ENCODE measurements at regions not wholly inside any gene's neighbourhood (a gene's known extent, or its start where the extent isn't known, plus 50 kb on each side); places are given as distances from the start of the nearest gene placed in this dataset.

DNA sequence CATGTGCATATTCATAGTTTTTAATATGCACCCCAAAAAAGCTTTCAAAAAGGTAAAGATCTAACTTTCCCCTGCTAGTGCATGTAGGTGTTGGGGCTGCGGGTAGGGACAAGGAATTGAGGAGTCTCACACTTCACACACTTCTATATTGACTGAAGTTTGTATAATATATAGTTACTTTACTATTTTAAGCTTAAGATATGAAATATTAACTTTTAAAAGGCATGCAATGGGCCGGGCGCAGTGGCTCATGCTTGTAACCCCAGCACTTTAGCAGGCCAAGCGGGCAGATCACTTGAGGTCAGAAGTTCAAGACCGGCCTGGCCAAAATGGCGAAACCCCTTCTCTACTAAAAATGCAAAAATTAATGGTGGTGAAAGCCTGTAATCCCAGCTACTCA, 109.1 kb upstream of the SH3BP4 start:
- Histone ChIP-seq H3K27ac (no peak overlapping the region), H3K36me3 (no peaks in the 10 kb centered on the region), H3K4me3 (no peak overlapping the region), H3K27me3 (no peaks in the 10 kb centered on the region), H3K9me3 (no peaks in the 10 kb centered on the region), H3K4me1 (peaks cover 17% of the 10 kb centered on the region)
- no peak for TF ChIP-seq POLR2AphosphoS5 (IDR thresholded peaks at IDR 0.05; ENCODE audit: insufficient read depth in 1 of 2, low read depth in 1 of 2)
- TF ChIP-seq POLR2A (IDR thresholded peaks at IDR 0.05) = no peak
- no peak for TF ChIP-seq CTCF (IDR thresholded peaks at IDR 0.05)
- intact Hi-C loops (cut with DNase I) = no loop called here
- DNase-seq (ENCODE audit: extremely low spot score in 2 of 2) = no peak

DNA sequence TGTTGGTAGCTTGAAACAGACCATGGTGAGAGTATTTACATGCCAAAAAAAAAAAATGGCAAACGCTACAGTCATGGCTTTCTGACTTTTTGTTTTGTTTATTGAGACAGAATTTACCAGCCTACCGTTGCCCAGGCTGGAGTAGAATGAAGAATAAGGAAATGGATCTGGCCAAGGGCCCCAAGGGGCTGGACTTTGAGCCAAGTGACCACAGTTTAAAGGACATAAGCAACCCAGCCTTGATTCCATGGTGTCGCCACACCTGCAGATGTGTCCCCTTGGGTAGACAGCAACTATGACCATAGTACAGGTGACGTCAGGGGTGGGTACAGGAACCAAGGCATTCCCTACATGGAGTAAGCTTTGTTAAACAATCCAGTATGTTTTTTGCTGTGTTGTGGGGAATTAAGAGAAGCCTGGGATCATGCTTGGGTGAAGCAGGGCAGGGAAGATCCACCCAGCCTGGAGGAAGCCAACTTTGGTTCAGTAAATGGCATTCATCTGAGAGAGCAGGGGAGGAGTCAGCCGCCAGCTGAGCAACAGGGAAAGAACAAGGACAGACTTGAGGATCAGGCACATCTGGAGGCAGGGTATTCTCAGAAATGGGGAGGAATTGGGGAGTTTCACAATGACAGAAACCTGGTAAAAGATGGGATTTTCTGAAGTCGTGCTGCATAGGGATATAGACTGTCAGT, 110.3 kb upstream of the SH3BP4 start:
- no peak overlapping the region for H3K4me3 ChIP-seq
- TF ChIP-seq CTCF (IDR thresholded peaks at IDR 0.05) (no peak), POLR2AphosphoS5 (IDR thresholded peaks at IDR 0.05; ENCODE audit: insufficient read depth in 1 of 2, low read depth in 1 of 2) (no peak), POLR2A (IDR thresholded peaks at IDR 0.05) (no peak)
- H3K9me3 ChIP-seq = no peaks in the 10 kb centered on the region
- no peak overlapping the region for H3K27ac ChIP-seq
- H3K36me3 ChIP-seq = no peaks in the 10 kb centered on the region
- no peak for DNase-seq (ENCODE audit: extremely low spot score in 2 of 2)
- no peaks in the 10 kb centered on the region for H3K27me3 ChIP-seq
- peaks cover 17% of the 10 kb centered on the region for H3K4me1 ChIP-seq
- intact Hi-C loops (cut with DNase I) = no loop called here

- no peak overlapping the region for H3K27ac ChIP-seq
- H3K36me3 ChIP-seq = no peaks in the 10 kb centered on the region
- no peak overlapping the region for H3K4me3 ChIP-seq
- intact Hi-C loops (cut with DNase I) = no loop called here
- TF ChIP-seq POLR2A (IDR thresholded peaks at IDR 0.05) = no peak
- no peak for TF ChIP-seq CTCF (IDR thresholded peaks at IDR 0.05)
- no peak for TF ChIP-seq POLR2AphosphoS5 (IDR thresholded peaks at IDR 0.05; ENCODE audit: insufficient read depth in 1 of 2, low read depth in 1 of 2)
- H3K27me3 ChIP-seq = no peaks in the 10 kb centered on the region
- H3K9me3 ChIP-seq = no peaks in the 10 kb centered on the region
- no peak for DNase-seq (ENCODE audit: extremely low spot score in 2 of 2)
- H3K4me1 ChIP-seq = peaks cover 17% of the 10 kb centered on the region
These were observed 111.5 kb upstream of the SH3BP4 start for GRCh38 chr2:234840336-234840735.

DNA sequence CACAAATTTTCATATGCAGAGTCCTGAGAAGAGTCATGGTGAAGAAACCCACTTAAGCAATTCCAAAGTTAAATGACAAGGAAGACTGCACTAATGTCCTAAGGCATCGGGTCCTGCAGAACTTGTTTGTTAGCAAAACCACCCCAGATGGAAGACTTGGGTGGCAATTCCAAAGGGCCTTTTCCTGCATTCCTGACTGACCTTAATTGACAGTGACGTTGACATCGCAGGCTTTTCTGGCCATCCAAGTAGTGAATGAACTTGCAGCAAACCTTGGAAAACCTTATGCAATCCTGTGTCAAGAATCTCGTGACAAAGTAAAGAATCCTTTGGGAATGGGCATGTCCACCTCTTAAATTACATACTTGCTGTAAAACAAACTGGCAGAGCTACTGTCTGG, 112.5 kb upstream of the SH3BP4 start:
- Histone ChIP-seq H3K4me1 (peaks cover 17% of the 10 kb centered on the region), H3K27ac (no peak overlapping the region), H3K36me3 (no peaks in the 10 kb centered on the region), H3K9me3 (no peaks in the 10 kb centered on the region), H3K27me3 (no peaks in the 10 kb centered on the region), H3K4me3 (no peak overlapping the region)
- no peak for DNase-seq (ENCODE audit: extremely low spot score in 2 of 2)
- TF ChIP-seq POLR2A (IDR thresholded peaks at IDR 0.05) (no peak), CTCF (IDR thresholded peaks at IDR 0.05) (no peak), POLR2AphosphoS5 (IDR thresholded peaks at IDR 0.05; ENCODE audit: insufficient read depth in 1 of 2, low read depth in 1 of 2) (no peak)
- intact Hi-C loops (cut with DNase I) = no loop called here

- H3K4me1 ChIP-seq = peaks cover 12% of the 10 kb centered on the region
- H3K36me3 ChIP-seq = no peaks in the 10 kb centered on the region
- H3K4me3 ChIP-seq = no peak overlapping the region
- H3K27me3 ChIP-seq = no peaks in the 10 kb centered on the region
- no peak for TF ChIP-seq POLR2A (IDR thresholded peaks at IDR 0.05)
- TF ChIP-seq POLR2AphosphoS5 (IDR thresholded peaks at IDR 0.05; ENCODE audit: insufficient read depth in 1 of 2, low read depth in 1 of 2) = no peak
- TF ChIP-seq CTCF (IDR thresholded peaks at IDR 0.05) = no peak
- no peaks in the 10 kb centered on the region for H3K9me3 ChIP-seq
- DNase-seq (ENCODE audit: extremely low spot score in 2 of 2) = no peak
- H3K27ac ChIP-seq = no peak overlapping the region
- intact Hi-C loops (cut with DNase I) = no loop called here
These were observed 115.5 kb upstream of the SH3BP4 start for GRCh38 chr2:234836271-234836670.

Data from vagina (tissue), 2 donors.